Fibroblast of lung (primary cell): ENCODE measurements at regions not wholly inside any gene's neighbourhood (a gene's known extent, or its start where the extent isn't known, plus 50 kb on each side); places are given as distances from the start of the nearest gene placed in this dataset.

Experiments
- EZH2 ChIP-seq: IDR thresholded peaks from 2 replicates; pipeline ENCODE4 v1.5.1; 2012; ENCODE audit warnings: low read length, control low read depth, mild to moderate bottlenecking; ENCODE audit errors: missing control alignments
- TF ChIP-seq, protein P1 (sequence below), 2 donors: IDR thresholded peaks in 1 of 2; conservative IDR thresholded peaks in 1 of 2; 1 replicate in 1 of 2; 2 replicates in 1 of 2; pipeline ENCODE4 v1.5.1; 2011 to 2012; ENCODE audit warnings: low read length in 2 of 2, control low read depth in 1 of 2, inconsistent platforms in 1 of 2, low read depth in 1 of 2, mild to moderate bottlenecking in 1 of 2

DNA sequence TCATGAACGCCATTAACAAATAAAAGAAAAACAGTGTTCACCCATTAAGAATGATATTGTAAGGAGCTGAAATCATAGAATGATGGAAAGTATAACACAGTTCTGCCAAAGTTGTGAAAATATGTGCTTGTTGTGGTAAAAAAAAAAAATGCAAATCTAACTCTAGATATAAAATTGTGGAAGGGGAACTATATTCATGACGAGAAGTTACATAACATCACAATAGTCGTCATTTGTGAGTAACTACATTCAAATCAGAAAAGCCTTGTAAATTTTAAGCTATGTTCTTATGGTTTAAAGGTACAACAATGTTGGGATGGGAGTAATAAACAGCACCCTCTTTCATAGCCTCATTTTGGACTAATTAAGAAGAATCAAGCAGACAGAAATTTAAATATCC, 57.6 kb upstream of the PRDM8 start:
- TF ChIP-seq, protein P1, sequence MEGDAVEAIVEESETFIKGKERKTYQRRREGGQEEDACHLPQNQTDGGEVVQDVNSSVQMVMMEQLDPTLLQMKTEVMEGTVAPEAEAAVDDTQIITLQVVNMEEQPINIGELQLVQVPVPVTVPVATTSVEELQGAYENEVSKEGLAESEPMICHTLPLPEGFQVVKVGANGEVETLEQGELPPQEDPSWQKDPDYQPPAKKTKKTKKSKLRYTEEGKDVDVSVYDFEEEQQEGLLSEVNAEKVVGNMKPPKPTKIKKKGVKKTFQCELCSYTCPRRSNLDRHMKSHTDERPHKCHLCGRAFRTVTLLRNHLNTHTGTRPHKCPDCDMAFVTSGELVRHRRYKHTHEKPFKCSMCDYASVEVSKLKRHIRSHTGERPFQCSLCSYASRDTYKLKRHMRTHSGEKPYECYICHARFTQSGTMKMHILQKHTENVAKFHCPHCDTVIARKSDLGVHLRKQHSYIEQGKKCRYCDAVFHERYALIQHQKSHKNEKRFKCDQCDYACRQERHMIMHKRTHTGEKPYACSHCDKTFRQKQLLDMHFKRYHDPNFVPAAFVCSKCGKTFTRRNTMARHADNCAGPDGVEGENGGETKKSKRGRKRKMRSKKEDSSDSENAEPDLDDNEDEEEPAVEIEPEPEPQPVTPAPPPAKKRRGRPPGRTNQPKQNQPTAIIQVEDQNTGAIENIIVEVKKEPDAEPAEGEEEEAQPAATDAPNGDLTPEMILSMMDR (conservative IDR thresholded peaks at IDR 0.05 in 1 of 2, IDR thresholded peaks at IDR 0.05 in 1 of 2; ENCODE audit: low read depth in 1 of 2, low read length in 2 of 2) = no peak
- no peak for TF ChIP-seq EZH2
